GM12875 (cell line): ENCODE measurements at regions not wholly inside any gene's neighbourhood (a gene's known extent, or its start where the extent isn't known, plus 50 kb on each side); places are given as distances from the start of the nearest gene placed in this dataset.

Source experiments
- H3K4me3 ChIP-seq: one replicate; pipeline ENCODE4 v1.5.1; 2011; ENCODE audit warnings: low read depth, low read length, control low read depth
- TF ChIP-seq, protein P1 (sequence below): IDR thresholded peaks from 2 replicates; pipeline ENCODE4 v1.5.1; 2011; ENCODE audit warnings: low read depth, mild to moderate bottlenecking, control low read depth, inconsistent platforms, low read length, moderate library complexity, borderline replicate concordance; ENCODE audit not compliant: insufficient read depth

DNA sequence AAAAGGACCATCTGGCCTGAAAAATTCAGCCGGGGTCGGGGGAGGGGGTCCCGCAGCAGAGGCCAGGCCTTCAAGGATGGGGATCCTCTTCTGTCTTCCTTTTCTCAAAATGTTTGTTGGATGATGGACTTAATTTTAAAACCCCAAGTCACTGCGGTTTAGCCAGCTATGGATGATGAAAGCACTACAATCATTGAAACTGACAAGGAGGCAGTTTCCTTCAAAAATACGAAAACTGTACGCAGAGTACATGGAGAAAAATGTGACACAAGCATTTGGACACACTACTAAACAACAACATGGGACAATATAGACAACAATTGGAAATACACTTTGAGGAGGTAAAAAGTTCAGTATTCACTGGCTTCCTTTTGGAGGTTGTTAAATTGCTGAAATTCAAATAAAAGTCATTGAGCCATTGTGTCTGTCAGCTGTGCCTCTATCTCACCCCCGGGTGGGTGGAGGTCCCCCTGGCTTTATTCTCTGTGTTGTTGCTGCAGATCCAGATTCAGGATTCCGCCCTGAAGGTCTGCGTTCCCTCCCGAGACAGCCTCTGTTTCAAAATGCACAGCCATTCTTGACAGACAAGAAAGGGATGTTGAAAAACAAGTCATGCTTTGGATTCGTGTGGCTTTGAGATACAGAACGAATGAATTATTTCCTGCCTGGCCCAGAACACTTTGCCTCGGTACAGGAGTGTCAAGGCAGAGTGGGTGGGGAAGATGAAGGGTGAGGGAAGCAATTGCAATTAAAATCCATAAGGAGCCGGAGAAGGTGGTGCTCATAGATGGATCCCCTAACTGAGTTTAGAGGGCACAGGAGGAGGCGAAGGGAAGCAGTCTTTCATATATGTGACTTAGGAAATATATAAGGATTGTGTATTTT, 118.2 kb downstream of the TTLL2 start:
- H3K4me3 ChIP-seq = no peak overlapping the region
- TF ChIP-seq, protein P1, sequence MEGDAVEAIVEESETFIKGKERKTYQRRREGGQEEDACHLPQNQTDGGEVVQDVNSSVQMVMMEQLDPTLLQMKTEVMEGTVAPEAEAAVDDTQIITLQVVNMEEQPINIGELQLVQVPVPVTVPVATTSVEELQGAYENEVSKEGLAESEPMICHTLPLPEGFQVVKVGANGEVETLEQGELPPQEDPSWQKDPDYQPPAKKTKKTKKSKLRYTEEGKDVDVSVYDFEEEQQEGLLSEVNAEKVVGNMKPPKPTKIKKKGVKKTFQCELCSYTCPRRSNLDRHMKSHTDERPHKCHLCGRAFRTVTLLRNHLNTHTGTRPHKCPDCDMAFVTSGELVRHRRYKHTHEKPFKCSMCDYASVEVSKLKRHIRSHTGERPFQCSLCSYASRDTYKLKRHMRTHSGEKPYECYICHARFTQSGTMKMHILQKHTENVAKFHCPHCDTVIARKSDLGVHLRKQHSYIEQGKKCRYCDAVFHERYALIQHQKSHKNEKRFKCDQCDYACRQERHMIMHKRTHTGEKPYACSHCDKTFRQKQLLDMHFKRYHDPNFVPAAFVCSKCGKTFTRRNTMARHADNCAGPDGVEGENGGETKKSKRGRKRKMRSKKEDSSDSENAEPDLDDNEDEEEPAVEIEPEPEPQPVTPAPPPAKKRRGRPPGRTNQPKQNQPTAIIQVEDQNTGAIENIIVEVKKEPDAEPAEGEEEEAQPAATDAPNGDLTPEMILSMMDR = no peak

DNA sequence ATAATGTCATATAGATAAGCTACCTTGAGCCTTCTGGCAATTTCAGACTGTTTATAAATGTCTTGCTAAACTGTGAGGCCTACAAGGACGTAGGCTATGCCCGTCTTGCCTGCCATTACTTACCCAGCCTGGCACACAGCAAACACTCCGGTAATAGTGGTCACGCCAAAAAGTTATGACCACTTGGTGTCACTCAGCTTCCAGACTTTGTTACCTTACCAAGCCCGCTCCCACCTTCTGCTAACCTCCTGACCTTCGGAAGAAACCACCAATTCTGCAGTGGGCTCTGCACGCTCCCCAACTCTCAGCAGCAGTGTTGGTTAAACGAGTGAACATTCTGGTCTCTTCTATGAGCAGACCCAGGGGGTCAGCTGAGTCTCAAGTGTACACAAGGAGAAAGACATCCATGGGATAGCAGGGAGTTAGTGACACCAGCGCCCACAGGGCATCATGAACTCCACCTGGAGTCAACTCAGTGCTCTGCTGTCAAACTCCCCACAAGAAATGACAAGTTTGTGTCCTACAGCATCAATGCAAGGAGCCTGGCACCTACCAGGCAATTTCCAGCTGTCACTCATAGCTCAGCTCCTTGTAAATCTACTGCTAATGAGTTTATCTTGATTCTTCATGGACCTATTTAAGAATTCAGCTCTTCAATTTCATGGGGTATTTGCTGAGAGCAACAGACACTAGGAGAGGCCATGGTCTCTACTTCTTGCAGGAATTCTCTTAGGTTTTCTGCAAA, 119.9 kb downstream of the TTLL2 start:
- TF ChIP-seq, protein P1 = no peak
- no peak overlapping the region for H3K4me3 ChIP-seq

DNA sequence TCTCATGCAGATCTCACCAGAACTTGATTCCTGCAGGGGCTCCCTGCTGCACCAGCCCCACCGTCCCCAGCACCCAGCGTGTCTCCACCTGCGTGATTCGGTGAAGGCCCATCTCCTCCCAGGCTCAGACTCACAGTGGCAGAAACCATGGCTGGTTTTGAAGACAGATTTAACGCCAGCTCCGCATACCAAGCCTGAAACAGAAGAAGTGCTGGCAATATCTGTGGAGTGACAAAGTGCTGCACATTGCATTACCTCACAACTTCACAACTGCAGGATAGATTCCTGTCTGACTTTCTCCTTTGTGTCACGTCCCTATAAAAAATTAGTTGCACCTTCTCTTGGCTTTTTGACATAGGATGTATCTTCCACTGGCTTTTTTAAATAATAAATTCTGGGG, 120.7 kb downstream of the TTLL2 start:
- no peak overlapping the region for H3K4me3 ChIP-seq
- TF ChIP-seq, protein P1 = no peak

DNA sequence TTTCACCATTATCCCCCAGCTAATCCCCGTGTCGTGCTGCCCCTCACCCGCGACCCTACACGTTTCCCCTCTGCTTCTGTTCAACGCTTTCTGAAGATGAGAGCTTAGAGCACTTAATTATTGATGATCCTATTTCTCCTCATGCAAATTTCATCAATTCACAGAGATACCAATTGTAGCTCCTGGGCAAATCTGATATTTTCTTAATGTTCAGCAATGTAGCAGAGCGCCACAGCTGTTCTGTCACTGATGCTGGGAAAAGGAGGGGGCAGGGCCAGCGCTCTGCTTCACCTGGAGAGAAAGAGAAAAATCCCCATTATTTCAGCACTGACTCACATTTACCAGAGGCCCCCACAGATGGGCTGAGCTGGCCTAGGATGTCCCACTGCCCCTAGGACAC, 121.2 kb downstream of the TTLL2 start:
- no peak overlapping the region for H3K4me3 ChIP-seq
- TF ChIP-seq, protein P1 = no peak

DNA sequence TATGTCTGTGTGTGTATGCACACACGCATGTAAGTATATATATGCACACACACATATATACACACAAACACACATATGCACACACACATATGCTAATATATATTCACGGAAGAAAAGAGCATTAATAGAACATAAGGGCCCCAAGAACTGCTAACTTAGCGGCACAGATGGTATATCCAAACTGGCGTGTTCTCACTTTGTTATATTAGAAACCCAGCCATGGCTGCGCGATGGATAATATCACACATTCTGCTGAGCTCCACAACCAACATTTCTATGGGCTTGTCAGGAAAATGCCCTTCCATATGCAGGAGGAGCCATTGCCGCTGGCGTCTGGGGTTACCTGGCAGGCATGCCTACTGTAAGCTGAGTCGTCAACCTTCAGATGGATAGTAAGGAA, 122.1 kb downstream of the TTLL2 start:
- TF ChIP-seq, protein P1 = no peak

DNA sequence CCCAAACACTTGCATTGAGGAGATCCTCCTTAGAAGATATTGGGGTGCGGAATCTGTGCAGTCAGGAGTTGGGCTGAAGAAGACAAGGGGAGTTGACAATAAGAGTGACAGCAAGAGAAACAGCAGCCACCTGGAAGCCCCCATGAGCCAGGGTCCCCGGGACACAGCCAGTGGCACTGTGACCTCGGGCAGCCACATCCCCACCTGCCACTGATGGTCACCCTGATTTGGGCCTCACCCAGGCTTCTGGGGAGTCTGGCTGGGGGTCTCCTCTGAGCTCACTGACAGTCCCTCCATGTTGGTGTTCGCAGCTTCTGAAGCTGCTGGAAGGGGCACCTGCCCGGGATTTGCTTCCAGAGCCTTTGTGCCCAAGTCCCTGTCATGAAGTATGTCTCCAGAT, 123.5 kb downstream of the TTLL2 start:
- TF ChIP-seq, protein P1 = no peak
- H3K4me3 ChIP-seq = no peak overlapping the region

More for the DNA sequence above, 122.1 kb downstream of the TTLL2 start:
- H3K4me3 ChIP-seq = no peak overlapping the region
